ENCODE measurements at regions not wholly inside any gene's neighbourhood (a gene's known extent, or its start where the extent isn't known, plus 50 kb on each side); places are given as distances from the start of the nearest gene placed in this dataset.

GRCh38 chr2:18788592-18788991 lies 199.2 kb upstream of the NT5C1B start:
- Mint-ChIP-seq H3K4me1 (no peaks in the 10 kb centered on the region), H3K27ac (ENCODE audit: low read depth) (no peak overlapping the region), H3K4me3 (no peak overlapping the region), H3K36me3 (ENCODE audit: insufficient read depth) (peaks cover 4% of the 10 kb centered on the region), H3K27me3 (no peaks in the 10 kb centered on the region), H3K9me3 (peaks cover 5% of the 10 kb centered on the region)
- no peak for ATAC-seq (replicated peaks; ENCODE audit: extremely low read depth, poor library complexity, severe bottlenecking)
- no peak for DNase-seq (ENCODE audit: low spot score in 2 of 2)

GRCh38 chr2:18787726-18788125 lies 198.4 kb upstream of the NT5C1B start:
- Mint-ChIP-seq H3K4me3 (no peak overlapping the region), H3K27me3 (no peaks in the 10 kb centered on the region), H3K4me1 (no peaks in the 10 kb centered on the region), H3K36me3 (ENCODE audit: insufficient read depth) (peaks cover 3% of the 10 kb centered on the region), H3K27ac (ENCODE audit: low read depth) (no peak overlapping the region), H3K9me3 (peaks cover 5% of the 10 kb centered on the region)
- ATAC-seq (replicated peaks; ENCODE audit: extremely low read depth, poor library complexity, severe bottlenecking) (no peak), DNase-seq (ENCODE audit: low spot score in 2 of 2) (no peak)

GRCh38 chr2:18784245-18784644 lies 194.9 kb upstream of the NT5C1B start:
- H3K4me1 Mint-ChIP-seq: no peaks in the 10 kb centered on the region
- peaks cover 5% of the 10 kb centered on the region for H3K9me3 Mint-ChIP-seq
- DNase-seq (ENCODE audit: low spot score in 2 of 2): no peak

GRCh38 chr2:18781541-18782280 lies 192.3 kb upstream of the NT5C1B start:
- peaks cover 5% of the 10 kb centered on the region for H3K9me3 Mint-ChIP-seq
- no peak overlapping the region for H3K4me3 Mint-ChIP-seq
- H3K27me3 Mint-ChIP-seq: no peaks in the 10 kb centered on the region
- H3K4me1 Mint-ChIP-seq: no peaks in the 10 kb centered on the region
- DNase-seq (ENCODE audit: low spot score in 2 of 2): no peak
- no peak for ATAC-seq (replicated peaks; ENCODE audit: extremely low read depth, poor library complexity, severe bottlenecking)
- no peak overlapping the region for H3K27ac Mint-ChIP-seq (ENCODE audit: low read depth)
- H3K36me3 Mint-ChIP-seq (ENCODE audit: insufficient read depth): no peaks in the 10 kb centered on the region

More at GRCh38 chr2:18784245-18784644, 194.9 kb upstream of the NT5C1B start:
- no peak overlapping the region for H3K4me3 Mint-ChIP-seq
- no peak overlapping the region for H3K27ac Mint-ChIP-seq (ENCODE audit: low read depth)
- peaks cover 2% of the 10 kb centered on the region for H3K36me3 Mint-ChIP-seq (ENCODE audit: insufficient read depth)
- no peaks in the 10 kb centered on the region for H3K27me3 Mint-ChIP-seq
- no peak for ATAC-seq (replicated peaks; ENCODE audit: extremely low read depth, poor library complexity, severe bottlenecking)

DNA sequence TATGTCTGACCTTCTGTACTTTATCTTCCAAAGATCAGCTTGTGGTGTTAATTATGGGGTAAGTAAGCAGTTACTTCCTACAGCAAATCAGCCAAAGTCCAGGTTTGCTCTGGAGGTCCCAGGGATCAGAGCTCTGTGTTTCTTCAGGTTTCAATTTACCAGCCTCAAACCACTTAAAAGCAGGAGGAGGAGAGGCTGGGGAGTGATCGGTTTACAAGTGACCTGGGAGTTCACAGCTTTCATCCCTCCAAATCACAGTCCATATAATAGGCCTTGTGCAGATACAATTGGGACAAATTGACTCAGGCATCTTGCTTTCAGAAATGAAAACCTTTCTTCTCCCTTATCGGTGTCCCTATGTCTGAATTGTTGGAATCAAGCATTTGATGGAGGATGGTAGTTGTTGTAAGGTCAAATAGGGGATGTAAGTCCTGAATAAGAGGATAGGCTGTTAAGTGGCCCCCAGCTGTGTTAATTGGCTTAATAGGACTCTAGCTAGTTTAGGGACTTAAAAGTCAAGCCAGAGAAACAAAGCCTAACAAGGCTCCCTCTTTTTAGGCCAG lies 188.0 kb upstream of the NT5C1B start:
- Mint-ChIP-seq H3K27me3 (no peaks in the 10 kb centered on the region), H3K27ac (ENCODE audit: low read depth) (no peak overlapping the region), H3K36me3 (ENCODE audit: insufficient read depth) (no peaks in the 10 kb centered on the region), H3K4me3 (no peak overlapping the region), H3K4me1 (no peaks in the 10 kb centered on the region), H3K9me3 (no peaks in the 10 kb centered on the region)
- ATAC-seq (replicated peaks; ENCODE audit: extremely low read depth, poor library complexity, severe bottlenecking) (no peak), DNase-seq (ENCODE audit: low spot score in 2 of 2) (no peak)

DNA sequence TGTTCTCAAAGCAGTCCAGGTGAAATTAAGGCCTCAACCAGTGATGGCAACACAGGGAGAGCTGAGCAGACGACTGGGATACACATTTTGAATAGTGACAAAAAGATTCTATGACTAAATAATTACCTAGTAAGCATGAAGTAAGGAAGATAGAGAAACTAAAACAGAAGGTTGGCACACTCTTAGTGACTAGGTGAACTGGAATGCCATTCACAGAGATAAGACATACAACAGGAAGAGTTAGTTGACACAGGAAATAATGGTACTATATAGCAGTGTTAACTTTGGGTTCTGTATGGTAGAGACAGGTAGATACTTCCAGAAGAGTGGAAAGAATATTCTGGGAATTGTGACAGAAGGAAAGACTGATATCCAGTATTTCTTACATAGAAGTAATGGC lies 181.8 kb upstream of the NT5C1B start:
- Mint-ChIP-seq H3K36me3 (ENCODE audit: insufficient read depth) (no peaks in the 10 kb centered on the region), H3K4me3 (no peak overlapping the region), H3K27ac (ENCODE audit: low read depth) (no peak overlapping the region), H3K9me3 (peaks cover 6% of the 10 kb centered on the region), H3K4me1 (no peaks in the 10 kb centered on the region), H3K27me3 (no peaks in the 10 kb centered on the region)
- ATAC-seq (replicated peaks; ENCODE audit: extremely low read depth, poor library complexity, severe bottlenecking) (no peak), DNase-seq (ENCODE audit: low spot score in 2 of 2) (no peak)

DNA sequence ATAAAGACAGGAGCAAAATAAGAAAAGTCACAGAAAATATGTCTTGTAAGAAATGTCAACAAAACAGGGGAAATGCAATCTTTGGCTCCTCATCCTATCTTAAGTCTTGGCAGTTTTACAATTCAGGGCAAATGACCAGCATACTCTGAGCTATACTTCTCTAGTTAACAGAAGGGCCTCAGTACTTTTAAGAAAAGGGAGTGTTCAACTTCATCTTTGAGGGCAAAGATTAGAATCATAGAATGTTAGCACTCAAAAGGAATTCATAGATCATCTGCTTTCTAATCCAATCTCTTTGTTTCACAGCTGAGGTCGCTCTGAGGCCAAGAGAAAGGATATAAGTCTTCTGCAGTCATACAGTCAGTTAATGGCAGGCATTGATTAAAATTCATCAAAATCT lies 174.0 kb upstream of the NT5C1B start:
- Mint-ChIP-seq H3K9me3 (peaks cover 3% of the 10 kb centered on the region), H3K27me3 (no peaks in the 10 kb centered on the region), H3K27ac (ENCODE audit: low read depth) (no peak overlapping the region), H3K36me3 (ENCODE audit: insufficient read depth) (no peaks in the 10 kb centered on the region), H3K4me1 (no peaks in the 10 kb centered on the region), H3K4me3 (no peak overlapping the region)
- ATAC-seq (replicated peaks; ENCODE audit: extremely low read depth, poor library complexity, severe bottlenecking) (no peak), DNase-seq (ENCODE audit: low spot score in 2 of 2) (no peak)

- Mint-ChIP-seq H3K27ac (ENCODE audit: low read depth) (no peak overlapping the region), H3K4me3 (no peak overlapping the region), H3K4me1 (no peaks in the 10 kb centered on the region), H3K36me3 (ENCODE audit: insufficient read depth) (no peaks in the 10 kb centered on the region), H3K27me3 (no peaks in the 10 kb centered on the region), H3K9me3 (no peaks in the 10 kb centered on the region)
- DNase-seq (ENCODE audit: low spot score in 2 of 2) (no peak), ATAC-seq (replicated peaks; ENCODE audit: extremely low read depth, poor library complexity, severe bottlenecking) (no peak)
Observed at GRCh38 chr2:18762667-18763066, 173.3 kb upstream of the NT5C1B start.

DNA sequence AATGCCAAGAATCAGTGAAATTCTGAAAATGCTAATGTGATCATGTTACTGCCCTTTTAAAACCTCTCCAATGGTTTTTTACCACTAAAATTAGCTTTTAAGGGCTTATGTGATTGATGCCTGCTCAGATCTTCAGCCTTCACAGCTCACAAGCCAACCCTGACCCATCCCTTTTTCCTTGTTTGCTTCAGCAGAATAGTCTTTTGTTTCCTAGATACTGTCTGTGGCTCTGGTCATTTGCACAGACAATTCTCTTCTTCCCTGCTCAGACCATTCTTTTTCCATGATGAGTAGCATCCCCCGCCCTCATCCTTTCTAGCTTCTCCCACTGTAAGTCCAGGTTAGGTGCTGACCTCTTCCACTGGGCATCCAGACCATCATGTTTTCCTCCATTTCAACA lies 164.9 kb upstream of the NT5C1B start:
- Mint-ChIP-seq H3K36me3 (ENCODE audit: insufficient read depth) (peaks cover 2% of the 10 kb centered on the region), H3K27ac (ENCODE audit: low read depth) (no peak overlapping the region), H3K4me1 (no peaks in the 10 kb centered on the region), H3K4me3 (no peak overlapping the region), H3K27me3 (no peaks in the 10 kb centered on the region), H3K9me3 (no peaks in the 10 kb centered on the region)
- DNase-seq (ENCODE audit: low spot score in 2 of 2) (no peak), ATAC-seq (replicated peaks; ENCODE audit: extremely low read depth, poor library complexity, severe bottlenecking) (no peak)

DNA sequence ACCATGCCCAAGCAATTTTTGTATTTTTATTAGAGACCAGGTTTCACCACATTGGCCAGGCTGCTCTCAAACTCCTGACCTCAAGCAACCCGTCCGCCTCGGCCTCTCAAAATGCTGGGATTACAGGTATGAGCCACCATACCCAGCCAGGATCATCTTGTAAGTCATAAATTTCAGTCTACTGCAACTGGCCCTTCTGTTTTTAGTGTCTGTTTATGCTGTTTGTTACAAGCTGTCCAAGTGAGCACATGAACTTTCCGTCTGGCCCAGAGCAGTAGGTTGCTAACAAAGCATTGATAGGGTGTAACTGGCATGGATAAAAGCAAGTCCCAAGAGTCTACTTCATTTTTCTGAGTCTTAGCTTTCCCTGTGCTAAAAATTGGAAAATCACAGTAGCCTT lies 164.4 kb upstream of the NT5C1B start:
- no peak overlapping the region for H3K27ac Mint-ChIP-seq (ENCODE audit: low read depth)

GRCh38 chr2:18752667-18753422 lies 163.5 kb upstream of the NT5C1B start:
- DNase-seq (ENCODE audit: low spot score in 2 of 2): no peak
- H3K36me3 Mint-ChIP-seq (ENCODE audit: insufficient read depth): peaks cover 2% of the 10 kb centered on the region
- no peaks in the 10 kb centered on the region for H3K27me3 Mint-ChIP-seq
- H3K27ac Mint-ChIP-seq (ENCODE audit: low read depth): no peak overlapping the region
- H3K4me3 Mint-ChIP-seq: no peak overlapping the region
- no peak for ATAC-seq (replicated peaks; ENCODE audit: extremely low read depth, poor library complexity, severe bottlenecking)
- H3K9me3 Mint-ChIP-seq: no peaks in the 10 kb centered on the region
- H3K4me1 Mint-ChIP-seq: no peaks in the 10 kb centered on the region

More for the DNA sequence above, 164.4 kb upstream of the NT5C1B start:
- H3K4me1 Mint-ChIP-seq: no peaks in the 10 kb centered on the region
- H3K9me3 Mint-ChIP-seq: no peaks in the 10 kb centered on the region
- DNase-seq (ENCODE audit: low spot score in 2 of 2) (no peak), ATAC-seq (replicated peaks; ENCODE audit: extremely low read depth, poor library complexity, severe bottlenecking) (no peak)
- no peak overlapping the region for H3K4me3 Mint-ChIP-seq
- no peaks in the 10 kb centered on the region for H3K27me3 Mint-ChIP-seq
- peaks cover 2% of the 10 kb centered on the region for H3K36me3 Mint-ChIP-seq (ENCODE audit: insufficient read depth)

DNA sequence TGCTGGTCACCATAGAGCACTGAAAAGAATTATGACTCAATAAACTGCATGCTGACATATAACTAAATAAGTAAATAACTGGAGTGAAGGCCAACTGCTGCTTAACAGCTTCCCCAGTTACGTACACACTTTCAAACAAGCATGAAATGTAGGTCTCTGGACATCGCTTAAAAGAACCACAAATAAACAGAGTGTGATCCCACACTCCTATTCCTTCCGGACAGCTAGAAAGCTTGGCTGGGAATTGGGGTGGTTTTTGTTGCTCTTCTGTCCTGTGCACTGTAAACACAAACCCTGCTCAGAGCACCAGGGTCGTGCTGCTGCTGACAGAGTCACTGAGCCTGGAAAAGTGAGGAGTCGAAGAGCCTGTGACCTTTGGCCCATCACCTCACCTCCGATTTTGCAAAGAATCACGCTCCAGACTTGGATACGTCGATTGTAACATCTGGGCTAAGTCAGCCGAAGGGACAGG lies 162.7 kb upstream of the NT5C1B start:
- H3K4me1 Mint-ChIP-seq: no peaks in the 10 kb centered on the region
- H3K9me3 Mint-ChIP-seq: no peaks in the 10 kb centered on the region
- DNase-seq (ENCODE audit: low spot score in 2 of 2): no peak
- no peaks in the 10 kb centered on the region for H3K27me3 Mint-ChIP-seq
- H3K36me3 Mint-ChIP-seq (ENCODE audit: insufficient read depth): peaks cover 2% of the 10 kb centered on the region
- H3K4me3 Mint-ChIP-seq: no peak overlapping the region
- H3K27ac Mint-ChIP-seq (ENCODE audit: low read depth): no peak overlapping the region
- ATAC-seq (replicated peaks; ENCODE audit: extremely low read depth, poor library complexity, severe bottlenecking): no peak

All from central memory CD8-positive, alpha-beta T cell (primary cell).